GM10266 (cell line): ENCODE measurements at regions not wholly inside any gene's neighbourhood (a gene's known extent, or its start where the extent isn't known, plus 50 kb on each side); places are given as distances from the start of the nearest gene placed in this dataset.
"Not testable (repeated sequence)": the region's sequence is repeated elsewhere in the genome, so short reads cannot be mapped to it uniquely, and the experiment has no call there.

ENCODE experiments used
- DNase-seq: peaks from one replicate; pipeline ENCODE4 v3.0.0; 2012; ENCODE audit errors: extremely low spot score
- CTCF ChIP-seq: IDR thresholded peaks from 2 replicates; pipeline ENCODE4 v1.5.1; 2012; ENCODE audit warnings: mild to moderate bottlenecking, low read depth; ENCODE audit not compliant: control insufficient read depth, insufficient read depth; ENCODE audit errors: missing control alignments

- TF ChIP-seq CTCF, result no peak
- DNase-seq, result no peak
Observed at GRCh38 chr1:221527886-221528624, 213.8 kb downstream of the DUSP10 start.

GRCh38 chr1:221530159-221530558, 211.7 kb downstream of the DUSP10 start:
- DNase-seq, result not testable (repeated sequence)

- no peak for TF ChIP-seq CTCF
- DNase-seq, result no peak
Observed at GRCh38 chr1:221530791-221531190, 211.1 kb downstream of the DUSP10 start.

- TF ChIP-seq CTCF, result no peak
- DNase-seq, result no peak
Observed at GRCh38 chr1:221532071-221532773, 209.7 kb downstream of the DUSP10 start.

- no peak for DNase-seq
- no peak for TF ChIP-seq CTCF
Observed at GRCh38 chr1:221541296-221541695, 200.6 kb downstream of the DUSP10 start.

GRCh38 chr1:221543529-221544120, 198.3 kb downstream of the DUSP10 start:
- peak; percentile 13 for DNase-seq

GRCh38 chr1:221548942-221549341, 192.9 kb downstream of the DUSP10 start:
- TF ChIP-seq CTCF, result no peak
- no peak for DNase-seq

More at GRCh38 chr1:221543529-221544120, 198.3 kb downstream of the DUSP10 start:
- peak; percentile 46 for TF ChIP-seq CTCF
